ENCODE measurements at regions not wholly inside any gene's neighbourhood (a gene's known extent, or its start where the extent isn't known, plus 50 kb on each side); places are given as distances from the start of the nearest gene placed in this dataset.

GRCh38 chr1:201754353-201754752 lies 74.6 kb upstream of the IPO9 start:
- Histone ChIP-seq H3K4me3 (replicated peaks in 1 of 3; ENCODE audit: low read depth in 2 of 3, low read length in 3 of 3) (no peak overlapping the region), H2AFZ (ENCODE audit: insufficient read depth, low read depth, low read length, poor library complexity, severe bottlenecking) (no peak overlapping the region), H3K27ac (ENCODE audit: low read depth in 1 of 2, low read length in 2 of 2) (no peak overlapping the region), H3K4me2 (replicated peaks; ENCODE audit: extremely low read depth, low read length, poor library complexity, severe bottlenecking) (no peak overlapping the region), H3K79me2 (ENCODE audit: insufficient read depth, low read length) (no peaks in the 10 kb centered on the region), H4K20me1 (ENCODE audit: insufficient read depth, low read length) (no peaks in the 10 kb centered on the region), H3K4me1 (ENCODE audit: control insufficient read depth in 1 of 2, insufficient read depth in 2 of 2, low read length in 2 of 2) (peaks cover 19 to 20% of the 10 kb centered on the region in 2 donors), H3K9me3 (replicated peaks in 1 of 2; ENCODE audit: control insufficient read depth in 1 of 2, insufficient read depth in 1 of 2, low read length in 2 of 2) (no peaks in the 10 kb centered on the region), H3K27me3 (ENCODE audit: control insufficient read depth in 2 of 2, insufficient read depth in 2 of 2, low read length in 2 of 2) (no peaks in the 10 kb centered on the region), H3K36me3 (replicated peaks in 1 of 2; ENCODE audit: control insufficient read depth in 1 of 2, insufficient read depth in 2 of 2, low read length in 2 of 2) (no peaks in the 10 kb centered on the region), H3K9ac (ENCODE audit: insufficient read depth, low read length, poor library complexity, severe bottlenecking) (no peak overlapping the region)
- Mint-ChIP-seq H3K27ac (no peak overlapping the region), H3K4me1 (peaks cover 38% of the 10 kb centered on the region), H3K36me3 (no peaks in the 10 kb centered on the region), H3K27me3 (ENCODE audit: low read depth in 3 of 3) (peaks cover 0 to 3% (median 3%) of the 10 kb centered on the region in 3 donors), H3K4me3 (no peak overlapping the region), H3K9me3 (no peaks in the 10 kb centered on the region)
- intact Hi-C loops (cut with micrococcal nuclease), result loop anchor here in 1 of 2 donors (5.0 kb wide), 1 partner anchor 33 kb away; no protein-coding TSS in a partner anchor
- DNase-seq, result no peak
- no peak for TF ChIP-seq CTCF (IDR thresholded peaks at IDR 0.05)
- 85% methylated on average over 2 of the region's 4 CpGs for WGBS (ENCODE audit: insufficient coverage)

GRCh38 chr1:201755200-201755599 lies 73.8 kb upstream of the IPO9 start:
- no peak overlapping the region for H3K27ac ChIP-seq (ENCODE audit: low read depth in 1 of 2, low read length in 2 of 2)
- no peaks in the 10 kb centered on the region for H3K79me2 ChIP-seq (ENCODE audit: insufficient read depth, low read length)
- Mint-ChIP-seq H3K9me3 (no peaks in the 10 kb centered on the region), H3K36me3 (no peaks in the 10 kb centered on the region), H3K27ac (no peak overlapping the region), H3K4me3 (no peak overlapping the region), H3K4me1 (peaks cover 29% of the 10 kb centered on the region), H3K27me3 (ENCODE audit: low read depth in 3 of 3) (peaks cover 0 to 3% (median 3%) of the 10 kb centered on the region in 3 donors)
- no peak overlapping the region for H2AFZ ChIP-seq (ENCODE audit: insufficient read depth, low read depth, low read length, poor library complexity, severe bottlenecking)
- H3K27me3 ChIP-seq (ENCODE audit: control insufficient read depth in 2 of 2, insufficient read depth in 2 of 2, low read length in 2 of 2), result no peaks in the 10 kb centered on the region
- DNase-seq, result no peak
- H4K20me1 ChIP-seq (ENCODE audit: insufficient read depth, low read length), result no peaks in the 10 kb centered on the region
- no peak overlapping the region for H3K4me2 ChIP-seq (replicated peaks; ENCODE audit: extremely low read depth, low read length, poor library complexity, severe bottlenecking)
- peaks cover 10 to 12% of the 10 kb centered on the region in 2 donors for H3K4me1 ChIP-seq (ENCODE audit: control insufficient read depth in 1 of 2, insufficient read depth in 2 of 2, low read length in 2 of 2)
- no peaks in the 10 kb centered on the region for H3K9me3 ChIP-seq (replicated peaks in 1 of 2; ENCODE audit: control insufficient read depth in 1 of 2, insufficient read depth in 1 of 2, low read length in 2 of 2)
- intact Hi-C loops (cut with micrococcal nuclease), result no loop called here
- H3K4me3 ChIP-seq (replicated peaks in 1 of 3; ENCODE audit: low read depth in 2 of 3, low read length in 3 of 3), result no peak overlapping the region
- TF ChIP-seq CTCF (IDR thresholded peaks at IDR 0.05), result no peak
- no peak overlapping the region for H3K9ac ChIP-seq (ENCODE audit: insufficient read depth, low read length, poor library complexity, severe bottlenecking)
- no peaks in the 10 kb centered on the region for H3K36me3 ChIP-seq (replicated peaks in 1 of 2; ENCODE audit: control insufficient read depth in 1 of 2, insufficient read depth in 2 of 2, low read length in 2 of 2)

Data from CD14-positive monocyte (primary cell).